OCI-LY7 (cell line): ENCODE measurements at regions not wholly inside any gene's neighbourhood (a gene's known extent, or its start where the extent isn't known, plus 50 kb on each side); places are given as distances from the start of the nearest gene placed in this dataset.
"Not testable (repeated sequence)": the region's sequence is repeated elsewhere in the genome, so short reads cannot be mapped to it uniquely, and the experiment has no call there.

Source experiments
- BruUV-seq: library from RNA; stranded (reverse); fragments of 400-500 nt; replicated peaks from 2 replicates; lab custom pipeline; 2021; lab: Mats Ljungman, UMichigan
- CTCF ChIA-PET: fragments of 300-600 bp; sonication (Branson Sonifier 250); formaldehyde crosslinking; loops from one replicate; lab custom pipeline; 2022; ENCODE audit warnings: antibody characterized with exemption; ENCODE audit not compliant: unreplicated experiment; lab: Charles Lee
- POLR2A ChIA-PET: fragments of 300-600 bp; sonication (Branson Sonifier 250); formaldehyde crosslinking; loops from one replicate; lab custom pipeline; 2022; ENCODE audit warnings: antibody characterized with exemption; lab: Charles Lee
- DNase-seq: peaks from one replicate; pipeline ENCODE4 v3.0.0-alpha.2; 2015; ENCODE audit warnings: low spot score
- H2AFZ ChIP-seq: fragments of 200-600 bp; sonication (generic), shearing (Covaris generic); 2 replicates; pipeline ENCODE4 v1.6.1; 2014; ENCODE audit warnings: mild to moderate bottlenecking, antibody characterized with exemption, low read length, moderate library complexity
- H3K27ac ChIP-seq: fragments of 200-600 bp; sonication (generic); 2 replicates; pipeline ENCODE4 v1.5.1; 2014; ENCODE audit warnings: mixed run types, low read depth, mild to moderate bottlenecking, moderate library complexity, low read length, inconsistent platforms; ENCODE audit not compliant: poor library complexity, severe bottlenecking
- H3K36me3 ChIP-seq: fragments of 200-600 bp; sonication (generic); 2 replicates; pipeline ENCODE4 v1.6.1; 2014; ENCODE audit warnings: mild to moderate bottlenecking, antibody characterized with exemption, low read length, moderate library complexity, mixed read lengths; ENCODE audit not compliant: insufficient read depth
- H3K4me1 ChIP-seq: fragments of 200-600 bp; sonication (generic); 2 replicates; pipeline ENCODE4 v1.5.1; 2014; ENCODE audit warnings: mild to moderate bottlenecking, low read length; ENCODE audit not compliant: insufficient read depth, poor library complexity, severe bottlenecking
- H3K4me2 ChIP-seq: fragments of 200-600 bp; sonication (generic); 2 replicates; pipeline ENCODE4 v1.6.1; 2014; ENCODE audit warnings: mild to moderate bottlenecking, low read length
- H3K4me3 ChIP-seq: fragments of 200-600 bp; sonication (generic); 2 replicates; pipeline ENCODE4 v1.5.1; 2014; ENCODE audit warnings: mild to moderate bottlenecking, low read depth, low read length; ENCODE audit not compliant: poor library complexity, severe bottlenecking
- H3K79me2 ChIP-seq: fragments of 200-600 bp; sonication (generic); 2 replicates; pipeline ENCODE4 v1.6.1; 2016; ENCODE audit warnings: low read depth, mild to moderate bottlenecking, low read length, moderate library complexity, mixed read lengths; ENCODE audit not compliant: insufficient read depth
- H3K9me2 ChIP-seq: fragments of 200-600 bp; sonication (generic); 2 replicates; pipeline ENCODE4 v1.6.1; 2016; ENCODE audit warnings: mild to moderate bottlenecking, low read length, mixed read lengths; ENCODE audit not compliant: insufficient read depth
- H3K9me3 ChIP-seq: fragments of 200-600 bp; sonication (generic); 2 replicates; pipeline ENCODE4 v1.6.1; 2014; ENCODE audit warnings: mild to moderate bottlenecking, mixed run types, low read length, mixed read lengths
- H4K20me1 ChIP-seq: fragments of 200-600 bp; sonication (generic); 2 replicates; pipeline ENCODE4 v1.6.1; 2014; ENCODE audit warnings: mild to moderate bottlenecking, antibody characterized with exemption, low read length, moderate library complexity, mixed read lengths; ENCODE audit not compliant: insufficient read depth
- EZH2phosphoT487 ChIP-seq: fragments of 200-600 bp; sonication (generic); IDR thresholded peaks from 2 replicates; pipeline ENCODE4 v1.6.1; 2018; ENCODE audit warnings: low read depth, borderline replicate concordance, mild to moderate bottlenecking, mixed run types, antibody characterized with exemption, low read length, moderate library complexity, mixed read lengths
- intact Hi-C: fragments of 100-400 bp; cut with micrococcal nuclease; formaldehyde crosslinking; loops from one replicate; pipeline ENCODE4 v1.10.0; 2022; ENCODE audit not compliant: unreplicated experiment
- TF ChIP-seq, protein P1 (sequence below): fragments of 200-600 bp; sonication (generic); conservative IDR thresholded peaks from 2 replicates; pipeline ENCODE4 v1.5.1; 2014; ENCODE audit warnings: mild to moderate bottlenecking, antibody characterized with exemption, low read length, moderate library complexity, mixed read lengths

DNA sequence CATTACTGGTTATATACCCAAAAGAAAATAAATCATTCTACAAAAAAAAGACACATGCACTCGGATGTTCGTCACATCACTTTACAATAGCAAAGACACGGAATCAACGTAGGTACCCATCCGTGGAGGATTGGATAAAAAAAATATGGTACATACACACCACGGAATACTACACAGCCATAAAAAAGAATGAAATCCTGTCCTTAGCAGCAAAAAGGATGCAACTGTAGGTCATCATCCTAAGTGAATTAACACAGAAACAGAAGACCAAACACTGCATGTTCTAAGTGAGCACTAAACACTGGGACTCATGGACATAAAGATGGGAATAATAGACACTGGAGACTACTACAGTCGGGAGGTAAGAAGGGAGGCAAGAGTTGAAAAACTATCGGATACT lies 148.6 kb downstream of the CHD1L start:
- BruUV-seq, result no TSS peak
- ChIA-PET POLR2A (no interaction called here), CTCF (no interaction called here)
- Histone ChIP-seq H3K4me1 (no peaks in the 10 kb centered on the region), H4K20me1 (no peaks in the 10 kb centered on the region), H2AFZ (no peak overlapping the region), H3K79me2 (no peaks in the 10 kb centered on the region), H3K4me3 (no peak overlapping the region), H3K9me2 (no peaks in the 10 kb centered on the region), H3K4me2 (no peak overlapping the region), H3K36me3 (no peaks in the 10 kb centered on the region), H3K9me3 (no peaks in the 10 kb centered on the region), H3K27ac (no peak overlapping the region)
- TF ChIP-seq EZH2phosphoT487, result no peak
- TF ChIP-seq, protein P1, sequence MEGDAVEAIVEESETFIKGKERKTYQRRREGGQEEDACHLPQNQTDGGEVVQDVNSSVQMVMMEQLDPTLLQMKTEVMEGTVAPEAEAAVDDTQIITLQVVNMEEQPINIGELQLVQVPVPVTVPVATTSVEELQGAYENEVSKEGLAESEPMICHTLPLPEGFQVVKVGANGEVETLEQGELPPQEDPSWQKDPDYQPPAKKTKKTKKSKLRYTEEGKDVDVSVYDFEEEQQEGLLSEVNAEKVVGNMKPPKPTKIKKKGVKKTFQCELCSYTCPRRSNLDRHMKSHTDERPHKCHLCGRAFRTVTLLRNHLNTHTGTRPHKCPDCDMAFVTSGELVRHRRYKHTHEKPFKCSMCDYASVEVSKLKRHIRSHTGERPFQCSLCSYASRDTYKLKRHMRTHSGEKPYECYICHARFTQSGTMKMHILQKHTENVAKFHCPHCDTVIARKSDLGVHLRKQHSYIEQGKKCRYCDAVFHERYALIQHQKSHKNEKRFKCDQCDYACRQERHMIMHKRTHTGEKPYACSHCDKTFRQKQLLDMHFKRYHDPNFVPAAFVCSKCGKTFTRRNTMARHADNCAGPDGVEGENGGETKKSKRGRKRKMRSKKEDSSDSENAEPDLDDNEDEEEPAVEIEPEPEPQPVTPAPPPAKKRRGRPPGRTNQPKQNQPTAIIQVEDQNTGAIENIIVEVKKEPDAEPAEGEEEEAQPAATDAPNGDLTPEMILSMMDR, result no peak
- no peak for DNase-seq
- intact Hi-C loops, result no loop called here

DNA sequence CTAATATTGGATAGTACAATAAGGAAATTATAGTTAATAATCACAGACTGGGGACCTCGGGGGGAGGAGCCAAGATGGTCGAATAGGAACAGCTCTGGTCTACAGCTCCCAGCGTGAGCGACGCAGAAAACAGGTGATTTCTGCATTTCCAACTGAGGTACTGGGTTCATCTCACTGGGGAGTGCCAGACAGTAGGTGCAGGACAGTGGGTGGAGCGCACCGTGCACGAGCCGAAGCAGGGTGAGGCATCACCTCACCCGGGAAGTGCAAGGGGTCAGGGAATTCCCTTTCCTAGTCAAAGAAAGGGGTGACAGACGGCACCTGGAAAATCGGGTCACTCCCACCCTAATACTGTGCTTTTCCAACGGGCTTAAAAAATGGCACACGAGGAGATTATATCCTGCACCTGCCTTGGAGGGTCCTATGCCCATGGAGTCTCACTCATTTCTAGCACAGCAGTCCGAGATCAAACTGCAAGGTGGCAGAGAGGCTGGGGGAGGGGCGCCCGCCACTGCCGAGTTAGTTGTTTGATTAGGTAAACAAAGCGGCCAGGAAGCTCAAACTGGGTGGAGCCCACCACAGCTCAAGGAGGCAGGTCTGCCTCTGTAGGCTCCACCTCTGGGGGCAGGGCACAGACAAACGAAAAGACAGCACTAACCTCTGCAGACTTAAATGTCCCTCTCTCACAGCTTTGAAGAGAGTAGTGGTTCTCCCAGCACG lies 138.8 kb upstream of the BCL9 start:
- BruUV-seq, H3K36me3 ChIP-seq, H3K4me1 ChIP-seq, POLR2A ChIA-PET, H3K9me2 ChIP-seq, CTCF ChIA-PET, H3K79me2 ChIP-seq, H3K4me3 ChIP-seq, intact Hi-C loops, H3K9me3 ChIP-seq, H3K27ac ChIP-seq, H2AFZ ChIP-seq, DNase-seq, H4K20me1 ChIP-seq, H3K4me2 ChIP-seq: not testable (repeated sequence)

DNA sequence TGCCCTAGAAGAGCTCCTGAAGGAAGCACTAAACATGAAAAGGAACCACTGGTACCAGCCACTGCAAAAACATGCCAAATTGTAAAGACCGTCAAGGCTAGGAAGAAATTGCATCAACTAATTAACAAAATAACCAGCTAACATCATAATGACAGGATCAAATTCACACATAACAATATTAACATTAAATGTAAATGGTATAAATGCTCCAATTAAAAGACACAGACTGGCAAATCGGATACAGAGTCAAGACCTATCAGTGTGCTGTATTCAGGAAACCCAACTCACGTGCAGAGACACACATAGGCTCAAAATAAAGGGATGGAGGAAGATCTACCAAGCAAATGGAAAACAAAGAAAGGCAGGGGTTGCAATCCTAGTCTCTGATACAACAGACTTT lies 137.0 kb upstream of the BCL9 start:
- H3K4me3 ChIP-seq, BruUV-seq, H3K36me3 ChIP-seq, H3K4me2 ChIP-seq, H3K9me2 ChIP-seq, H3K9me3 ChIP-seq, H3K27ac ChIP-seq, H3K79me2 ChIP-seq, H2AFZ ChIP-seq, H4K20me1 ChIP-seq, DNase-seq, intact Hi-C loops, H3K4me1 ChIP-seq, CTCF ChIA-PET: not testable (repeated sequence)
- POLR2A ChIA-PET, result interaction anchor here (0.6 kb wide), 1 partner anchor 28 kb away, joined by 3 read pairs; no protein-coding TSS in a partner anchor

DNA sequence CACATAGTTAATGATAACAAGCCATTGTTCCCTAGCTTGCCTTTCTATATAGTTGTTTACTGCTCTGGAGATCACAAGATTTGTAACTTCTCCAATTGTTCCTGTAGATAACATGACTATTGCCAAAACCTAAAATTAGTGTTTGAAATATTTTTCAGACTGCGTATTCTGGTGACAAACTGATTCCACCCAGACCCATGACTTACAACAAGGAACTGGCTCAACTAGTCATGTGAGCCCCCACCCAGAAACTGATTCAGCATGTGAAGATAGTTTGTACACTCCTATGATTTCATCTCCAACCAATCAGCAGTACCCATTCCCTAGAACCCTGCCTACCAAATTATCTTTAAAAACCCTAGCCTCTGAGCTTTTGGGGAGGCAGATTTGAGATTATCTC lies 131.4 kb upstream of the BCL9 start:
- BruUV-seq, result no TSS peak
- no peak overlapping the region for H3K27ac ChIP-seq
- no peaks in the 10 kb centered on the region for H3K4me1 ChIP-seq
- H3K79me2 ChIP-seq, result no peaks in the 10 kb centered on the region
- POLR2A ChIA-PET, result interaction anchor here (0.7 kb wide), 1 partner anchor 149 kb away, joined by 4 read pairs; no protein-coding TSS in a partner anchor
- H3K4me3 ChIP-seq, result no peak overlapping the region
- no peak for DNase-seq
- H3K9me2 ChIP-seq, result no peaks in the 10 kb centered on the region
- H3K4me2 ChIP-seq, result no peak overlapping the region
- no peaks in the 10 kb centered on the region for H4K20me1 ChIP-seq
- no peak overlapping the region for H2AFZ ChIP-seq
- CTCF ChIA-PET, result no interaction called here
- peaks cover 5% of the 10 kb centered on the region for H3K9me3 ChIP-seq
- intact Hi-C loops, result no loop called here
- H3K36me3 ChIP-seq, result no peaks in the 10 kb centered on the region
- no peak for TF ChIP-seq EZH2phosphoT487
- TF ChIP-seq, protein P1, result no peak
